ENCODE measurements at regions not wholly inside any gene's neighbourhood (a gene's known extent, or its start where the extent isn't known, plus 50 kb on each side); places are given as distances from the start of the nearest gene placed in this dataset.

DNA sequence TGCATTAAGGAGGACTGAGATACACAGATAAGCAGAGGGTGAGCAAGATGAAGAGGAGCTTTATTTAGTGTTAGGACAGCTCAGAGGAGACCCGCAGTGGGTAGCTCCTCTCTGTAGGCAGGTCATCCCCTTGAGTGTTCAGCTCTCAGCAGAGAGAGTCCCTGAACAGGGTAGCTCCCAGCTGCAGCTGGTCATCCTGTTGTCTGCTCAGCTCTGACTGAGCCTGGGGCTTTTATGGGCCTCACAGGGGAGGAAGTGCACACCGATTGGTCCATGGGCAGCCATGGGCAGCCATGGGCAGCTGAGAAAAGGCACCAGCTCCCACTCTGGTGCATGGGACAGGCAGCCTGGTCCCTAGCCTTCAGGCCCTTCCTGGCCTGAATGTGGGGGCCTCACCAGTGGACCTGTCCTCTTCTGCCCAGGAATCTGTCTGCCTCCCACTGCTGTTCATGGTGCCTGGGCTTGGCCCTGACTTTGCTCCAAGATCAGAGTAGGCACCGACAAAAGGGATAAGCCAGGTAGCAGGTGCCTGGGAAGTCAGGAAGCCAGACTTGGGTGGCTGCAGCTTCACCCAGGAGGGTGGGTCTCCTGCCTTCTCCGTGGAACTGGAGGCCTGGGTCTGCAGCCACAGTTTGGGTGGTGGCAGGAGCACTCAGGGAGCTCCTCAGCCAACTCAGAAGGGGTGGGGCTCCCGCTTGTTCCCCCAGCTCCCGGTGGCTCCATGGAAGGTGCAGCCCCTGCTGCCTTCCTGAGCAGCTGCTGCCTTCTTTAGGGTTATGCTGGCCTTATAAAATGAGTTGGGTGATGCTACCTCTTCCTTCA lies 54.7 kb downstream of the MYEOV start:
- intact Hi-C loops (cut with micrococcal nuclease): no loop called here
- H3K4me1 Mint-ChIP-seq (ENCODE audit: insufficient read depth, unreplicated experiment): peaks cover 21% of the 10 kb centered on the region

DNA sequence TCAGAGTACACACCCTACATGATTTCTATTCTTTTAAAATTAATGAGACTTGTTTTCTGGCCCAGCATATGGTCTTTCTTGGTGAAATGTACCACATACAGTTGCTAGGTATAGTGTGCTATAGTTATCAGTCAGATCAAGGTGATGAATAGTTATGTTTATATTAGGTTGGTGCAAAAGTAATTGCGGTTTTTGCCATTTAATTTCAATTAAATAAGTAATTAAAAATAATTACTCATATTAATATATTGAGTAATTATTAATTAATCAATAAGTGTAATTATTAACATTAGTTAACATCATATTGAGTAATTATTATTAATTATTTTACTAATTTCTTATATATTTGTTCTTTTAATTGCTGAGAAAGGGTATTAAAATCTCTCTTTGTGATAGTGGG lies 56.1 kb downstream of the MYEOV start:
- POLR2A ChIA-PET: no interaction called here

More for the DNA sequence above, 54.7 kb downstream of the MYEOV start:
- BruUV-seq (replicated peaks): no TSS peak
- H3K27ac Mint-ChIP-seq (ENCODE audit: low read depth, unreplicated experiment): no peak overlapping the region
- H3K4me3 Mint-ChIP-seq (ENCODE audit: unreplicated experiment): no peak overlapping the region
- TF ChIP-seq, protein P1, sequence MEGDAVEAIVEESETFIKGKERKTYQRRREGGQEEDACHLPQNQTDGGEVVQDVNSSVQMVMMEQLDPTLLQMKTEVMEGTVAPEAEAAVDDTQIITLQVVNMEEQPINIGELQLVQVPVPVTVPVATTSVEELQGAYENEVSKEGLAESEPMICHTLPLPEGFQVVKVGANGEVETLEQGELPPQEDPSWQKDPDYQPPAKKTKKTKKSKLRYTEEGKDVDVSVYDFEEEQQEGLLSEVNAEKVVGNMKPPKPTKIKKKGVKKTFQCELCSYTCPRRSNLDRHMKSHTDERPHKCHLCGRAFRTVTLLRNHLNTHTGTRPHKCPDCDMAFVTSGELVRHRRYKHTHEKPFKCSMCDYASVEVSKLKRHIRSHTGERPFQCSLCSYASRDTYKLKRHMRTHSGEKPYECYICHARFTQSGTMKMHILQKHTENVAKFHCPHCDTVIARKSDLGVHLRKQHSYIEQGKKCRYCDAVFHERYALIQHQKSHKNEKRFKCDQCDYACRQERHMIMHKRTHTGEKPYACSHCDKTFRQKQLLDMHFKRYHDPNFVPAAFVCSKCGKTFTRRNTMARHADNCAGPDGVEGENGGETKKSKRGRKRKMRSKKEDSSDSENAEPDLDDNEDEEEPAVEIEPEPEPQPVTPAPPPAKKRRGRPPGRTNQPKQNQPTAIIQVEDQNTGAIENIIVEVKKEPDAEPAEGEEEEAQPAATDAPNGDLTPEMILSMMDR (IDR thresholded peaks at IDR 0.05; ENCODE audit: unreplicated experiment): no peak
- peaks cover 8% of the 10 kb centered on the region for H3K9me3 Mint-ChIP-seq (ENCODE audit: unreplicated experiment)
- peaks cover 6% of the 10 kb centered on the region for H3K36me3 Mint-ChIP-seq (ENCODE audit: insufficient read depth, unreplicated experiment)
- ChIA-PET CTCF (interaction anchor here (0.5 to 0.6 kb wide), 2 partner anchors 218 to 242 kb away, joined by 3 read pairs; no protein-coding TSS in a partner anchor), POLR2A (no interaction called here)
- no peak for DNase-seq (ENCODE audit: unreplicated experiment)
- no peaks in the 10 kb centered on the region for H3K27me3 Mint-ChIP-seq (ENCODE audit: insufficient read depth, unreplicated experiment)

DNA sequence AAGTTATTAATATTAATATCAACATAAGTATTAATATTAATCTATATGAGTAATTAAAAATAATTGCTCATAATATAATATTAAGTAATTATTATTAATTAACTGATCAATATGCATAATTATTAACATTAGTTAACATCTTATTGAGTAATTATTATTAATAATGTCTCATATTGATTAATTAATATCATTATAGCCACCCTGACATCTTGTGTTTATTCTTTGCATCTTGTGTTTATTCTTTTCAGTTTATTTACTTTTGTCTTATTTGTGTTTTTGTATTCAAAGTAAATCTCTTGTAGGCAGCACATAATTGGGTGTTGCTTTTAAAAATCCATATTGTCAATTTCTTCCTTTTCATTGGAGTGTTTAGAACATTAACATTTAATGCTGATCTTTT lies 56.6 kb downstream of the MYEOV start:
- TF ChIP-seq, protein P1 (IDR thresholded peaks at IDR 0.05; ENCODE audit: unreplicated experiment): no peak
- no peak overlapping the region for H3K4me3 Mint-ChIP-seq (ENCODE audit: unreplicated experiment)
- no peak overlapping the region for H3K27ac Mint-ChIP-seq (ENCODE audit: low read depth, unreplicated experiment)
- ChIA-PET POLR2A (no interaction called here), CTCF (no interaction called here)
- DNase-seq (ENCODE audit: unreplicated experiment): no peak
- H3K27me3 Mint-ChIP-seq (ENCODE audit: insufficient read depth, unreplicated experiment): no peaks in the 10 kb centered on the region
- H3K9me3 Mint-ChIP-seq (ENCODE audit: unreplicated experiment): peaks cover 8% of the 10 kb centered on the region
- peaks cover 6% of the 10 kb centered on the region for H3K36me3 Mint-ChIP-seq (ENCODE audit: insufficient read depth, unreplicated experiment)
- H3K4me1 Mint-ChIP-seq (ENCODE audit: insufficient read depth, unreplicated experiment): peaks cover 21% of the 10 kb centered on the region
- intact Hi-C loops (cut with micrococcal nuclease): loop anchor here (5.0 kb wide), 1 partner anchor 53 kb away; no protein-coding TSS in a partner anchor
- BruUV-seq (replicated peaks): no TSS peak

More for the DNA sequence above, 56.1 kb downstream of the MYEOV start:
- BruUV-seq (replicated peaks): no TSS peak
- Mint-ChIP-seq H3K27ac (ENCODE audit: low read depth, unreplicated experiment) (peak overlapping the region; percentile 32), H3K4me1 (ENCODE audit: insufficient read depth, unreplicated experiment) (peaks cover 21% of the 10 kb centered on the region), H3K36me3 (ENCODE audit: insufficient read depth, unreplicated experiment) (peaks cover 6% of the 10 kb centered on the region), H3K4me3 (ENCODE audit: unreplicated experiment) (no peak overlapping the region), H3K27me3 (ENCODE audit: insufficient read depth, unreplicated experiment) (no peaks in the 10 kb centered on the region), H3K9me3 (ENCODE audit: unreplicated experiment) (peaks cover 8% of the 10 kb centered on the region)
- TF ChIP-seq, protein P1 (IDR thresholded peaks at IDR 0.05; ENCODE audit: unreplicated experiment): no peak
- intact Hi-C loops (cut with micrococcal nuclease): loop anchor here (5.0 kb wide), 1 partner anchor 53 kb away; no protein-coding TSS in a partner anchor
- no peak for DNase-seq (ENCODE audit: unreplicated experiment)
- CTCF ChIA-PET: interaction anchor here (0.6 to 0.7 kb wide), 2 partner anchors 176 to 1092 kb away, joined by 4 read pairs; no protein-coding TSS in a partner anchor

DNA sequence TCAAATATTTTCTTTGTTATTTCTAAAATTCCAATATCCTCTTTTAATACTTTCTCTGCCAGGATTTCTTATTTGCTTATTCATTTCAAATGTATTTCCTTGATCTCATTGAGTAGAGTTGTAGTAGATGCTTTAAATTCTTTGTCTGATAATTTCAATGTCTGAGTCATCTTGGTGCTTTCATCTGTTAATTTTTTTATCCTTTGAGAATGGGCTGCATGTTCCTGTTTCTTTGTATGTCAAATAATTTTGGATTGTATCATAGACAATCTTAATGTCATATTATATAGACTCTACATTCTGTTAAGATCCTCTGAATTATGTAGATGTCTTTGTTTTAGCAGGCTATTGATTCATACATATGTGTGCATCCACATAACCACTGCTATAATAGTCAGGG lies 57.5 kb downstream of the MYEOV start:
- BruUV-seq (replicated peaks): no TSS peak
- no peak overlapping the region for H3K4me3 Mint-ChIP-seq (ENCODE audit: unreplicated experiment)
- POLR2A ChIA-PET: interaction anchor here (0.6 kb wide), 1 partner anchor 159 kb away, joined by 3 read pairs; no protein-coding TSS in a partner anchor
- H3K27me3 Mint-ChIP-seq (ENCODE audit: insufficient read depth, unreplicated experiment): no peaks in the 10 kb centered on the region
- peaks cover 21% of the 10 kb centered on the region for H3K4me1 Mint-ChIP-seq (ENCODE audit: insufficient read depth, unreplicated experiment)
- no peak overlapping the region for H3K27ac Mint-ChIP-seq (ENCODE audit: low read depth, unreplicated experiment)
- CTCF ChIA-PET: interaction anchor here (0.6 kb wide), 1 partner anchor 281 kb away, joined by 3 read pairs; no protein-coding TSS in a partner anchor
- peaks cover 6% of the 10 kb centered on the region for H3K36me3 Mint-ChIP-seq (ENCODE audit: insufficient read depth, unreplicated experiment)
- DNase-seq (ENCODE audit: unreplicated experiment): no peak
- TF ChIP-seq, protein P1 (IDR thresholded peaks at IDR 0.05; ENCODE audit: unreplicated experiment): no peak
- intact Hi-C loops (cut with micrococcal nuclease): loop anchor here (5.0 kb wide), 1 partner anchor 54 kb away; no protein-coding TSS in a partner anchor
- peaks cover 8% of the 10 kb centered on the region for H3K9me3 Mint-ChIP-seq (ENCODE audit: unreplicated experiment)

All from MCF 10A (cell line).